ENCODE measurements at regions not wholly inside any gene's neighbourhood (a gene's known extent, or its start where the extent isn't known, plus 50 kb on each side); places are given as distances from the start of the nearest gene placed in this dataset.

GRCh38 chr13:59542303-59542702, 621.4 kb downstream of the DIAPH3 start:
- POLR2A ChIA-PET, result no interaction called here

More at GRCh38 chr13:59542303-59542702, 621.4 kb downstream of the DIAPH3 start:
- H3K4me1 ChIP-seq (ENCODE audit: insufficient read depth, low read length), result no peaks in the 10 kb centered on the region
- ATAC-seq (no peak), DNase-seq (ENCODE audit: low spot score) (no peak), FAIRE-seq (no peak)
- H2AFZ ChIP-seq (ENCODE audit: low read length), result no peak overlapping the region
- no peak overlapping the region for H3K4me3 ChIP-seq (replicated peaks in 1 of 3; ENCODE audit: insufficient read depth in 1 of 3, low read depth in 2 of 3, low read length in 3 of 3)
- no TSS peak for BruUV-seq (replicated peaks)
- no peaks in the 10 kb centered on the region for H3K79me2 ChIP-seq (ENCODE audit: insufficient read depth, low read length)
- H4K20me1 ChIP-seq (ENCODE audit: insufficient read depth, low read length), result no peaks in the 10 kb centered on the region
- no peaks in the 10 kb centered on the region for H3K27me3 ChIP-seq (ENCODE audit: control insufficient read depth in 1 of 2, insufficient read depth in 2 of 2, low read length in 2 of 2)
- in situ Hi-C loops (cut with HindIII; ENCODE audit: extremely low pct_ligation_motif_present, low pct_unique_long_range_greater_than_20kb) (no loop called here), intact Hi-C loops (cut with micrococcal nuclease; ENCODE audit: unreplicated experiment) (no loop called here)
- H3K9me3 ChIP-seq (ENCODE audit: low read length), result no peaks in the 10 kb centered on the region
- CTCF ChIA-PET (ENCODE audit: low intra/inter-chr PET ratio, low total read pairs), result no interaction called here
- no peak overlapping the region for H3K9ac ChIP-seq (ENCODE audit: insufficient read depth, low read depth, low read length)
- TF ChIP-seq ZBTB4 (CRISPR knock-in tag; IDR thresholded peaks at IDR 0.05; ENCODE audit: borderline replicate concordance), result no peak
- TF ChIP-seq ZNF367 (CRISPR knock-in tag; IDR thresholded peaks at IDR 0.05; ENCODE audit: borderline replicate concordance), result no peak
- no peak for TF ChIP-seq CBX1 (IDR thresholded peaks at IDR 0.05; ENCODE audit: low read depth)
- no peak for TF ChIP-seq GPN1 (CRISPR knock-in tag; IDR thresholded peaks at IDR 0.05; ENCODE audit: borderline replicate concordance)
- TF ChIP-seq ZBTB43 (CRISPR knock-in tag; conservative IDR thresholded peaks at IDR 0.05), result no peak
- no peak for TF ChIP-seq ZNF124 (CRISPR knock-in tag; IDR thresholded peaks at IDR 0.05)
- TF ChIP-seq STAT5B (CRISPR knock-in tag; IDR thresholded peaks at IDR 0.05), result no peak
- TF ChIP-seq NFIB (CRISPR knock-in tag; IDR thresholded peaks at IDR 0.05; ENCODE audit: borderline replicate concordance), result no peak
- no peak for TF ChIP-seq ZNF234 (CRISPR knock-in tag; conservative IDR thresholded peaks at IDR 0.05)
- no peak overlapping the region for H3K4me2 ChIP-seq (ENCODE audit: low read depth, low read length)
- H3K36me3 ChIP-seq (replicated peaks in 1 of 2; ENCODE audit: control insufficient read depth in 1 of 2, insufficient read depth in 2 of 2, low read length in 2 of 2), result no peaks in the 10 kb centered on the region
- H3K27ac ChIP-seq (ENCODE audit: extremely low read length, insufficient read depth, low read length), result no peak overlapping the region

All from HepG2 (cell line).